ENCODE measurements at regions not wholly inside any gene's neighbourhood (a gene's known extent, or its start where the extent isn't known, plus 50 kb on each side); places are given as distances from the start of the nearest gene placed in this dataset.

DNA sequence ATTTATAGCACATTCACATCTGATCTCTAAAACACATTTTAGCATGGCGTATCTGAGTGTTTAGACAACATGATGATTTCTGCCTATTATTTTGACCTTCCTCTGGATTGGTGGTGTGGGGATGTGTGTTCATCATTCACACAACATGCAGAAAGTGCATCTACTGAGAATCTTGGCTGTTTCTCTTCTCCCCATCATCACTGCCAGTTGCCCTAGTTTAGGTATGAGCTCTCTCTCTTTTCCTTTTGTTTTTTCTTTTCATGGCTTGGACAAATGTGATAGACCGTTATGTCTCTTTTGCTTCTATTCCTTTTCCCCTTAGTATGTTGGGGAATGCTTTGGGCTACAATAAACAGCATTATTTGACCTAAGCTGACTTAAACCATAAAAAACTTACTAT, 239.2 kb upstream of the FZD8 start:
- H3K36me3 ChIP-seq (ENCODE audit: control insufficient read depth in 2 of 2, insufficient read depth in 2 of 2, low read length in 1 of 2), result no peaks in the 10 kb centered on the region
- no peak overlapping the region for H3K27ac ChIP-seq (ENCODE audit: control insufficient read depth, insufficient read depth)
- no peaks in the 10 kb centered on the region for H4K20me1 ChIP-seq (ENCODE audit: control insufficient read depth, insufficient read depth)
- in situ Hi-C loops (cut with MboI), result no loop called here
- intact Hi-C loops (cut with micrococcal nuclease; ENCODE audit: unreplicated experiment), result no loop called here
- H2AFZ ChIP-seq (ENCODE audit: control insufficient read depth, low read depth, low read length), result no peak overlapping the region
- no peak for ATAC-seq
- WGBS (ENCODE audit: insufficient coverage, insufficient replicate concordance, low lambda C conversion rate, missing lambda C conversion rate), result 47% methylated on average over 2 of the region's 2 CpGs
- TF ChIP-seq NFIC (IDR thresholded peaks at IDR 0.05; ENCODE audit: low read depth, low read length) (no peak), NRF1 (conservative IDR thresholded peaks at IDR 0.05; ENCODE audit: low read depth, low read length) (no peak), PKNOX1 (IDR thresholded peaks at IDR 0.05) (no peak), CHD4 (IDR thresholded peaks at IDR 0.05) (no peak), CHD1 (IDR thresholded peaks at IDR 0.05; ENCODE audit: low read depth, low read length) (no peak), MTA3 (IDR thresholded peaks at IDR 0.05; ENCODE audit: borderline replicate concordance, low read length) (no peak)
- TF ChIP-seq, protein P1, sequence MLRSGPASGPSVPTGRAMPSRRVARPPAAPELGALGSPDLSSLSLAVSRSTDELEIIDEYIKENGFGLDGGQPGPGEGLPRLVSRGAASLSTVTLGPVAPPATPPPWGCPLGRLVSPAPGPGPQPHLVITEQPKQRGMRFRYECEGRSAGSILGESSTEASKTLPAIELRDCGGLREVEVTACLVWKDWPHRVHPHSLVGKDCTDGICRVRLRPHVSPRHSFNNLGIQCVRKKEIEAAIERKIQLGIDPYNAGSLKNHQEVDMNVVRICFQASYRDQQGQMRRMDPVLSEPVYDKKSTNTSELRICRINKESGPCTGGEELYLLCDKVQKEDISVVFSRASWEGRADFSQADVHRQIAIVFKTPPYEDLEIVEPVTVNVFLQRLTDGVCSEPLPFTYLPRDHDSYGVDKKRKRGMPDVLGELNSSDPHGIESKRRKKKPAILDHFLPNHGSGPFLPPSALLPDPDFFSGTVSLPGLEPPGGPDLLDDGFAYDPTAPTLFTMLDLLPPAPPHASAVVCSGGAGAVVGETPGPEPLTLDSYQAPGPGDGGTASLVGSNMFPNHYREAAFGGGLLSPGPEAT (IDR thresholded peaks at IDR 0.05; ENCODE audit: low read depth), result no peak
- H3K9me3 ChIP-seq (replicated peaks; ENCODE audit: control insufficient read depth, insufficient read depth, low read length), result no peaks in the 10 kb centered on the region
- ChIA-PET POLR2A (no interaction called here), CTCF (no interaction called here), SMC1A (ENCODE audit: uncharacterized antibody, unreplicated experiment) (interaction anchor here (1.5 kb wide), 1 partner anchor 10 kb away, joined by 4 read pairs; no protein-coding TSS in a partner anchor), RAD21 (ENCODE audit: unreplicated experiment) (interaction anchor here (0.9 kb wide), 1 partner anchor 87 kb away, joined by 3 read pairs; no protein-coding TSS in a partner anchor)
- no peak overlapping the region for H3K4me2 ChIP-seq (ENCODE audit: control insufficient read depth, insufficient read depth)
- no TSS peak for BruUV-seq (replicated peaks)
- DNase-seq (ENCODE audit: low read depth, low spot score), result no peak
- H3K27me3 ChIP-seq (replicated peaks in 1 of 2; ENCODE audit: control insufficient read depth in 2 of 2, insufficient read depth in 2 of 2, low read length in 1 of 2), result no peaks in the 10 kb centered on the region
- no peak for FAIRE-seq
- no peaks in the 10 kb centered on the region for H3K79me2 ChIP-seq (ENCODE audit: control insufficient read depth, insufficient read depth, low read length)
- H3K4me1 ChIP-seq (ENCODE audit: control insufficient read depth, insufficient read depth, low read length), result no peaks in the 10 kb centered on the region
- H3K4me3 ChIP-seq, result no peak overlapping the region
- H3K9ac ChIP-seq (ENCODE audit: control insufficient read depth, insufficient read depth, low read length), result no peak overlapping the region
